ENCODE measurements at regions not wholly inside any gene's neighbourhood (a gene's known extent, or its start where the extent isn't known, plus 50 kb on each side); places are given as distances from the start of the nearest gene placed in this dataset.

GRCh38 chr3:137669519-137670060 lies 94.5 kb upstream of the SOX14 start:
- Histone ChIP-seq H3K27ac (ENCODE audit: low read length, poor library complexity, severe bottlenecking) (no peak overlapping the region), H3K36me3 (ENCODE audit: control insufficient read depth in 1 of 2, insufficient read depth in 2 of 2, low read depth in 1 of 2, low read length in 2 of 2) (no peaks in the 10 kb centered on the region), H3K18ac (ENCODE audit: low read depth in 1 of 2, low read length in 2 of 2) (no peak overlapping the region), H4K91ac (ENCODE audit: low read length) (no peak overlapping the region), H3K14ac (ENCODE audit: low read length in 2 of 2) (no peak overlapping the region), H2AFZ (ENCODE audit: low read depth, low read length) (no peak overlapping the region), H2AK5ac (ENCODE audit: low read length, severe bottlenecking) (no peak overlapping the region), H2BK5ac (ENCODE audit: low read depth, low read length, poor library complexity, severe bottlenecking) (no peak overlapping the region), H3K4me3 (ENCODE audit: insufficient read depth in 1 of 2, low read depth in 1 of 2, low read length in 2 of 2) (no peak overlapping the region), H3K9me3 (ENCODE audit: control insufficient read depth, low read length) (peaks cover 20% of the 10 kb centered on the region), H3K79me1 (replicated peaks; ENCODE audit: low read length, poor library complexity, severe bottlenecking) (no peaks in the 10 kb centered on the region), H2BK15ac (ENCODE audit: low read depth, poor library complexity, severe bottlenecking) (no peak overlapping the region), H3K4me1 (ENCODE audit: control insufficient read depth, insufficient read depth, low read depth, low read length) (no peaks in the 10 kb centered on the region), H3K27me3 (ENCODE audit: control insufficient read depth in 1 of 2, insufficient read depth in 1 of 2, low read length in 2 of 2) (no peaks in the 10 kb centered on the region), H3K23ac (ENCODE audit: low read length in 2 of 2) (no peak overlapping the region), H2BK120ac (ENCODE audit: low read depth, low read length) (no peak overlapping the region), H3K9ac (ENCODE audit: low read length) (no peak overlapping the region), H4K8ac (ENCODE audit: low read length) (no peak overlapping the region), H3K4me2 (ENCODE audit: low read length, poor library complexity, severe bottlenecking) (no peak overlapping the region), H3K4ac (ENCODE audit: low read depth in 1 of 2, low read length in 2 of 2) (no peak overlapping the region), H2BK12ac (ENCODE audit: low read length in 2 of 2) (no peak overlapping the region)
- WGBS, result 92% methylated on average over 1 of the region's 2 CpGs
- DNase-seq, result no peak

DNA sequence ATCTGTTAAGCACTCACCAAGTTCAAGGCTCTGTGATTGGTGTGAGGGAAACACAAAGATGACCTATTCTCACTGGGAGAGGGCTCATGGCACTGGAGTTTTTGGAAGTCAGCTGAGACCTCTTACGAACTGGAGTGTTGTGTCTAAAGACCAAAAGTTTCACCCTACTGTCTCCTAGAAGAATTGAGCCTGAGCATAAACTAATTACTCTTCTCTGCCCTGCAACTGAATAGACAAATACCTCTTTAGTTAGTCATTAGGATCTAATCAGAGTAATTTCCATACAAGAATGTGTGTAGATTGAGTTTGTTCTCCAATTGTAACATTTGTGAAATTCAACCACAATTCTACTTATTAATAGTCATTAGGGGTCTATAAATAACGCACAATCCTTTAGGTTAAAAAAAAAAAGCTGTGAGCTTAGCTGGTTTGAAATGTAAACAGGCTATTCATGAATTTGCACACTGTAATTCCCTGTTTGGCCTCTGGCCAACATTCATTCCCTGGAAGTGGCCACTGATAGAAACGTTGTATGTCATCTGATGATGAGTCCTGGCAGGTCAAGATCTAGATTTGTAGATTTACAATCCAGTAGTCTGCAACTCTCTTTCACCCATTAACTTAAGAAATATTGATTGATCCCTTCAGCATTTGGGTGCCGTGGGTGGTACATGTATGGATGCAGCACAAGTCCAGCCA lies 76.8 kb upstream of the SOX14 start:
- Histone ChIP-seq H2BK12ac (ENCODE audit: low read length in 2 of 2) (no peak overlapping the region), H2BK120ac (ENCODE audit: low read depth, low read length) (no peak overlapping the region), H4K91ac (ENCODE audit: low read length) (no peak overlapping the region), H3K27ac (ENCODE audit: low read length, poor library complexity, severe bottlenecking) (no peak overlapping the region), H2BK15ac (ENCODE audit: low read depth, poor library complexity, severe bottlenecking) (no peak overlapping the region), H3K4me2 (ENCODE audit: low read length, poor library complexity, severe bottlenecking) (no peak overlapping the region), H4K8ac (ENCODE audit: low read length) (no peak overlapping the region), H3K23ac (ENCODE audit: low read length in 2 of 2) (no peak overlapping the region), H3K18ac (ENCODE audit: low read depth in 1 of 2, low read length in 2 of 2) (no peak overlapping the region), H3K9me3 (ENCODE audit: control insufficient read depth, low read length) (no peaks in the 10 kb centered on the region), H3K9ac (ENCODE audit: low read length) (no peak overlapping the region), H3K4me3 (ENCODE audit: insufficient read depth in 1 of 2, low read depth in 1 of 2, low read length in 2 of 2) (no peak overlapping the region), H2AFZ (ENCODE audit: low read depth, low read length) (no peak overlapping the region), H3K79me1 (replicated peaks; ENCODE audit: low read length, poor library complexity, severe bottlenecking) (no peaks in the 10 kb centered on the region), H3K14ac (ENCODE audit: low read length in 2 of 2) (no peak overlapping the region), H2AK5ac (ENCODE audit: low read length, severe bottlenecking) (no peak overlapping the region), H3K4me1 (ENCODE audit: control insufficient read depth, insufficient read depth, low read depth, low read length) (no peaks in the 10 kb centered on the region), H3K4ac (ENCODE audit: low read depth in 1 of 2, low read length in 2 of 2) (no peak overlapping the region), H3K36me3 (ENCODE audit: control insufficient read depth in 1 of 2, insufficient read depth in 2 of 2, low read depth in 1 of 2, low read length in 2 of 2) (no peaks in the 10 kb centered on the region), H3K27me3 (ENCODE audit: control insufficient read depth in 1 of 2, insufficient read depth in 1 of 2, low read length in 2 of 2) (no peaks in the 10 kb centered on the region), H2BK5ac (ENCODE audit: low read depth, low read length, poor library complexity, severe bottlenecking) (no peak overlapping the region)
- 58% methylated on average over 3 of the region's 4 CpGs for WGBS
- DNase-seq, result no peak

GRCh38 chr3:137692803-137693431 lies 71.2 kb upstream of the SOX14 start:
- no peak overlapping the region for H2BK15ac ChIP-seq (ENCODE audit: low read depth, poor library complexity, severe bottlenecking)
- no peak overlapping the region for H2AK5ac ChIP-seq (ENCODE audit: low read length, severe bottlenecking)
- H3K4ac ChIP-seq (ENCODE audit: low read depth in 1 of 2, low read length in 2 of 2), result no peak overlapping the region
- no peak overlapping the region for H4K91ac ChIP-seq (ENCODE audit: low read length)
- H4K8ac ChIP-seq (ENCODE audit: low read length), result no peak overlapping the region
- DNase-seq, result no peak
- no peak overlapping the region for H3K18ac ChIP-seq (ENCODE audit: low read depth in 1 of 2, low read length in 2 of 2)
- no peaks in the 10 kb centered on the region for H3K4me1 ChIP-seq (ENCODE audit: control insufficient read depth, insufficient read depth, low read depth, low read length)
- H3K4me2 ChIP-seq (ENCODE audit: low read length, poor library complexity, severe bottlenecking), result no peak overlapping the region
- 31% methylated on average over 6 of the region's 6 CpGs for WGBS
- H3K4me3 ChIP-seq (ENCODE audit: insufficient read depth in 1 of 2, low read depth in 1 of 2, low read length in 2 of 2), result no peak overlapping the region
- H3K27me3 ChIP-seq (ENCODE audit: control insufficient read depth in 1 of 2, insufficient read depth in 1 of 2, low read length in 2 of 2), result no peaks in the 10 kb centered on the region
- H2BK5ac ChIP-seq (ENCODE audit: low read depth, low read length, poor library complexity, severe bottlenecking), result no peak overlapping the region
- no peak overlapping the region for H3K14ac ChIP-seq (ENCODE audit: low read length in 2 of 2)
- no peak overlapping the region for H3K9ac ChIP-seq (ENCODE audit: low read length)
- no peak overlapping the region for H2BK120ac ChIP-seq (ENCODE audit: low read depth, low read length)
- no peak overlapping the region for H3K23ac ChIP-seq (ENCODE audit: low read length in 2 of 2)
- no peaks in the 10 kb centered on the region for H3K9me3 ChIP-seq (ENCODE audit: control insufficient read depth, low read length)
- no peak overlapping the region for H2AFZ ChIP-seq (ENCODE audit: low read depth, low read length)
- H3K36me3 ChIP-seq (ENCODE audit: control insufficient read depth in 1 of 2, insufficient read depth in 2 of 2, low read depth in 1 of 2, low read length in 2 of 2), result no peaks in the 10 kb centered on the region
- H2BK12ac ChIP-seq (ENCODE audit: low read length in 2 of 2), result no peak overlapping the region
- no peak overlapping the region for H3K27ac ChIP-seq (ENCODE audit: low read length, poor library complexity, severe bottlenecking)
- no peaks in the 10 kb centered on the region for H3K79me1 ChIP-seq (replicated peaks; ENCODE audit: low read length, poor library complexity, severe bottlenecking)

DNA sequence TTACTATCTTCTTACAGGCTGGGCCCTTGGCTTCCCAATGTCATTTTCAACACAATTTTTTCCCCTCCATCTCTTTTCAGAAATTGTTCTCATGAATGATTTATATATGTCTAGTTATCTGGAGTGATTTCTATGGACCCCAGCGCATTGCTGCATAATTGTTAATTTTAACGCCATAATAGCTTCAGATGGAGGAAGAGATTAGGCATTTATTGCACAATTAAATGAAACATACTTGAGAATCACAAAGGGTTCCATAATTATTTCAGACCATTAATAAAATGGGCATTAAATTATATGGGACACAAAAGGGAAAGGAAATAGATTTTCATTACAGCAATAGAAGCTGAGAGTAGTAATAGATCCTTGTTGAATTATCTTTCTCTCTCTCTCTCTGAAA lies 70.3 kb upstream of the SOX14 start:
- Histone ChIP-seq H2BK120ac (ENCODE audit: low read depth, low read length) (no peak overlapping the region), H3K9me3 (ENCODE audit: control insufficient read depth, low read length) (no peaks in the 10 kb centered on the region), H3K14ac (ENCODE audit: low read length in 2 of 2) (no peak overlapping the region), H2BK12ac (ENCODE audit: low read length in 2 of 2) (no peak overlapping the region), H3K18ac (ENCODE audit: low read depth in 1 of 2, low read length in 2 of 2) (no peak overlapping the region), H2AFZ (ENCODE audit: low read depth, low read length) (no peak overlapping the region), H2BK15ac (ENCODE audit: low read depth, poor library complexity, severe bottlenecking) (no peak overlapping the region), H3K27me3 (ENCODE audit: control insufficient read depth in 1 of 2, insufficient read depth in 1 of 2, low read length in 2 of 2) (no peaks in the 10 kb centered on the region), H4K8ac (ENCODE audit: low read length) (no peak overlapping the region), H3K4me1 (ENCODE audit: control insufficient read depth, insufficient read depth, low read depth, low read length) (no peaks in the 10 kb centered on the region), H3K4me3 (ENCODE audit: insufficient read depth in 1 of 2, low read depth in 1 of 2, low read length in 2 of 2) (no peak overlapping the region), H4K91ac (ENCODE audit: low read length) (no peak overlapping the region), H3K27ac (ENCODE audit: low read length, poor library complexity, severe bottlenecking) (no peak overlapping the region), H3K9ac (ENCODE audit: low read length) (no peak overlapping the region), H3K4ac (ENCODE audit: low read depth in 1 of 2, low read length in 2 of 2) (no peak overlapping the region), H3K79me1 (replicated peaks; ENCODE audit: low read length, poor library complexity, severe bottlenecking) (no peaks in the 10 kb centered on the region), H2AK5ac (ENCODE audit: low read length, severe bottlenecking) (no peak overlapping the region), H2BK5ac (ENCODE audit: low read depth, low read length, poor library complexity, severe bottlenecking) (no peak overlapping the region), H3K23ac (ENCODE audit: low read length in 2 of 2) (no peak overlapping the region), H3K36me3 (ENCODE audit: control insufficient read depth in 1 of 2, insufficient read depth in 2 of 2, low read depth in 1 of 2, low read length in 2 of 2) (no peaks in the 10 kb centered on the region), H3K4me2 (ENCODE audit: low read length, poor library complexity, severe bottlenecking) (no peak overlapping the region)
- 100% methylated on average over 1 of the region's 2 CpGs for WGBS
- DNase-seq, result no peak

Measured in mesenchymal stem cell (in vitro differentiated cells and primary cell).